Cardiac fibroblast (primary cell): ENCODE measurements at regions not wholly inside any gene's neighbourhood (a gene's known extent, or its start where the extent isn't known, plus 50 kb on each side); places are given as distances from the start of the nearest gene placed in this dataset.

Experiments
- DNase-seq, 2 donors: peaks; one replicate each; pipeline versions ENCODE4 v3.0.0 to v3.0.0-alpha.2; 2010; ENCODE audit warnings: low read depth in 2 of 2
- H3K4me3 ChIP-seq, 2 donors: replicated peaks in 1 of 2; 1 replicate in 1 of 2; 2 replicates in 1 of 2; pipeline ENCODE4 v1.5.1; 2011; ENCODE audit warnings: low read depth in 2 of 2, low read length in 2 of 2, mild to moderate bottlenecking in 2 of 2, moderate library complexity in 1 of 2
- CTCF ChIP-seq: IDR thresholded peaks from one replicate; pipeline ENCODE4 v1.5.1; 2011; ENCODE audit warnings: low read depth, mild to moderate bottlenecking, low read length, inconsistent platforms

- no peak overlapping the region for H3K4me3 ChIP-seq
- no peak for DNase-seq
- TF ChIP-seq CTCF = no peak
Measured at GRCh38 chr1:87913361-87913760, 584.7 kb downstream of the LMO4 start.

DNA sequence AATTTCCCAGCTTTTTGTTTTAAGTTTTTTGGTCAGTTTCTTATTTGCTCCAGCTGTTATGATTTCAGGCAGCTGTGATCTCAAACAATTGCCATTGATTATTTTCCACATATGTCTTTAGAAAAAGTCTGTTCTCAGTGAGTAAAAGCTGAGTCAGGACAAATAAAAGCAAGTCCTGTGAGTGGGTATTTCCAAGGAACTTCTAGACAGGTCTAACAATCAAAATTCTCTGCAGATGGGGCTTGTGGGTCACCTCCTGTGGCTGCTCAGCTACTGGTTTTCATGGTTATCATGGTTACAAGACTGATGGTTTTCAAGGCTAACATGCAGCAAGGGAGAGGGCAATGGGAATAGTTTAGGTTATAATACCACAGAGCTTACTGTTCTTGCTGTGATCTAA lies 585.7 kb downstream of the LMO4 start:
- no peak for TF ChIP-seq CTCF
- no peak overlapping the region for H3K4me3 ChIP-seq
- no peak for DNase-seq

GRCh38 chr1:87915771-87916170 lies 587.1 kb downstream of the LMO4 start:
- no peak for TF ChIP-seq CTCF
- peak in 1 of 2 donors; percentile 27 for DNase-seq
- H3K4me3 ChIP-seq = no peak overlapping the region

- no peak for TF ChIP-seq CTCF
- no peak overlapping the region for H3K4me3 ChIP-seq
- peak; percentile 25 to 32 for DNase-seq
Measured at GRCh38 chr1:87916965-87917364, 588.3 kb downstream of the LMO4 start.

- no peak for TF ChIP-seq CTCF
- no peak for DNase-seq
- H3K4me3 ChIP-seq = no peak overlapping the region
Measured at GRCh38 chr1:87918398-87918797, 589.7 kb downstream of the LMO4 start.

DNA sequence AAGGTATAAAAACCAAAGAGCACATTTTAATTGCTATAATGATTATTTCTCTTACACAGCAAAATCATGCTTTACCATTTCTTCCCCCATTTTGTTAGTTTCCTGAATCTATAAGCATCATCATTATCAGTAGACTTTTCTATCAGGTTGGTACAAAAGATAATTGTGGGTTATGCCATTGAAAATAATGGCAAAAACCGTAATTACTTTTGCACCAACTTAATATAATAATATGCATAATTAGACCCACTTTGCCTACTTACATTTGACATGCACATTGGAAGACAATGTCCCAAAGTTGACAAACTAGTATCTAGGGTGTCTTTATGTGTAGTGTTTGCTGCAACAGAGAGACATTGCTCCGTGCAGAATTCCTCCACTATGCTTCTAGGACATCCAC lies 594.2 kb downstream of the LMO4 start:
- no peak for TF ChIP-seq CTCF
- no peak overlapping the region for H3K4me3 ChIP-seq
- DNase-seq = no peak

- DNase-seq = no peak
- no peak overlapping the region for H3K4me3 ChIP-seq
- TF ChIP-seq CTCF = no peak
Measured at GRCh38 chr1:87926131-87926830, 597.6 kb downstream of the LMO4 start.
